Putamen (tissue), 1 donor: ENCODE measurements at regions not wholly inside any gene's neighbourhood (a gene's known extent, or its start where the extent isn't known, plus 50 kb on each side); places are given as distances from the start of the nearest gene placed in this dataset.
"Not testable (repeated sequence)": the region's sequence is repeated elsewhere in the genome, so short reads cannot be mapped to it uniquely, and the experiment has no call there.

ENCODE experiments used
- DNase-seq: peaks from one replicate; pipeline ENCODE4 v3.0.0-alpha.2; 2016; ENCODE audit warnings: low spot score

GRCh38 chr1:195754874-195755273 lies 853.4 kb downstream of the KCNT2 start:
- DNase-seq, result no peak

DNA sequence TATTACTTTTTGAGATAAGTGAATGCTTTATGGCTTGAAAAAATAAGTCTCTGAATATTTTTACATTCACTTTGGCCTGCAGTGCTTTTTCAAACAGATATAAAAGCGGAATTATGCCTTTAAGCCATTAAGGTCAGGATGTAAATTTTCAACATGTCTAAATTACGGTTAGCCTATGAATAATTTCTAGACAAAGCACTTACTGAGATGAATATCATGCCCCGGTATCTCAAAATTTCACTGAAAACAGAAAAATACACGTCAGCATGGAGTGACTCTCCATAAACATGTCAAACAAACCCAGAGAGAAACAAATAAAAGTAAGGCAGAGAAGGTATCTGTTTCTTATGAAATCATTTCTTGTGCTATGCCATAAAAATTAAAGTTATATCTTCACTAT lies 853.9 kb downstream of the KCNT2 start:
- DNase-seq, result no peak

- DNase-seq, result no peak
These were observed 859.3 kb downstream of the KCNT2 start for GRCh38 chr1:195748969-195749368.

GRCh38 chr1:195745189-195746010 lies 862.8 kb downstream of the KCNT2 start:
- peak; percentile 1 for DNase-seq

GRCh38 chr1:195744256-195744655 lies 864.0 kb downstream of the KCNT2 start:
- no peak for DNase-seq

- DNase-seq, result no peak
These were observed 867.4 kb downstream of the KCNT2 start for GRCh38 chr1:195740862-195741261.

- no peak for DNase-seq
These were observed 869.1 kb downstream of the KCNT2 start for GRCh38 chr1:195738966-195739650.

GRCh38 chr1:195735140-195735539 lies 873.1 kb downstream of the KCNT2 start:
- DNase-seq, result no peak

- no peak for DNase-seq
These were observed 874.4 kb downstream of the KCNT2 start for GRCh38 chr1:195733826-195734225.

DNA sequence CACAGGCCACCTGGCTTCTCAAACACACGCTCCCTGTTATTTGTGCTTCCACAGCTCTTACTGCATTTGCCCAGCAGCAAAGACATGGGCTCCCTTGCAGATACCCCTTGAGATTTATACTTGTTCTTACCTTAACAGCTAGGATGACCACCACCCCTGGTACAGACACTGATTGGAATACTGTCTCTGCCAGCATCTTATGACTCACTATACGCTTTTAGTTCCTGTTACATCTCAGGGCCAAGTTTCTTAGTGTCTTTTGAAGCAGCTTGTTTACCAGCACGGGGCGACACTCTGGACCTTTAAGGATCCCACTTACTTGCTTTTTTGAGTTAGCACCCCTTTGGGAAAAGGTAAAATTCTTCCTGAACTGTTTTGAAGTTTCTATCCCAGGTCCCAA lies 874.8 kb downstream of the KCNT2 start:
- no peak for DNase-seq

DNA sequence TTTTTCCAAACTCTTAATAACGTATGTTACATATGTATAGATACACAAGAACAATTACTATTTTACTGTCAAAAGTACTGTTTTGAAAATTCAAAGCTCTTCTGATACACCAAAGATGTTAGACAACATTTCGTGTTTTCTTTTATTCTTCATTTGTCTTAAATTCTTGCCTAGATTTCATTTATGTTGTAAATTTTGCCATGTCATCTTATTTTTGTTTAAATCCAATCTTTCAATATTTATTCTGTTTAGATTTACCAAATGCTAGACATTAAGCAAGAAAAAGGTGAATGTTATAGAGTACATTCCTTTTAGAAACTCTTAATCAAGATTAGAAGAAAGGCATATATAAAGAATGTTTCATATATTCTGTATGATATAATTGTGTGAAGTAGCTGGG lies 876.9 kb downstream of the KCNT2 start:
- DNase-seq, result no peak

- DNase-seq, result no peak
These were observed 884.4 kb downstream of the KCNT2 start for GRCh38 chr1:195723796-195724194.

DNA sequence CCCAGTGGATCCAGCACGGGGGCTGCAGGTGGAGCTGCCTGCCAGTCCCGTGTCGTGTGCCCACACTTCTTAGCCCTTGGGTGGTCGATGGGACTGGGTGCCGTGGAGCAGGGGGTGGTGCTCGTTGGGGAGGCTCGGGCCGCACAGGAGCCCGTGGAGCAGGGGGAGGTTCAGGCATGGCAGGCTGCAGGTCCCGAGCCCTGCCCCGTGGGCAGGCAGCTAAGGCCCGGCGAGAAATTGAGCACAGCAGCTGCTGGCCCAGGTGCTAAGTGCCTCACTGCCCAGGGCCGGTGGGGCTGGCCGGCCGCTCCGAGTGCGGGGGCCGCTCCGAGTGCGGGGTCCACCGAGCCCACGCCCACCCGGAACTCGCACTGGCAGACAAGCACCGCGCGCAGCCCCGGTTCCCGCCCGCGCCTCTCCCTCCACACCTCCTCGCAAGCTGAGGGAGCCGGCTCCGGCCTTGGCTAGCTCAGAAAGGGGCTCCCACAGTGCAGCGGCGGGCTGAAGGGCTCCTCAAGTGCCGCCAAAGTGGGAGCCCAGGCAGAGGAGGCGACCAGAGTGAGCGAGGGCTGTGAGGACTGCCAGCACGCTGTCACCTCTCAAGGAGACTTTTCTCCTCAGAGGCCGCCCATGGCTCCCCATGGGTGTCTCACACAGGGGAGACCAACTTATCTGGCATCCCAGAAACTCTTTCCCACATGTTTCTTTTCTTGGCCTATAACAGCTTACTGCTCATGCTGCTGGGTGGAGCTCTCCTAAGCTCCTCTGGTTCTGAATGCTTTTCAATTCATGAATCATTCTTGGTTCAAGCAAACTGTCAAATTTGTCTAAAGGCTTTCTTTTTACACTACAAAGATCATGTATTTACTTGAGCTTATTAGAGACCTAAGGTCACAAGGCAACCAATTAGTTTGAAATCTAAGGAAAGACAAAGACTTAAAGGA lies 885.1 kb downstream of the KCNT2 start:
- not testable (repeated sequence) for DNase-seq

DNA sequence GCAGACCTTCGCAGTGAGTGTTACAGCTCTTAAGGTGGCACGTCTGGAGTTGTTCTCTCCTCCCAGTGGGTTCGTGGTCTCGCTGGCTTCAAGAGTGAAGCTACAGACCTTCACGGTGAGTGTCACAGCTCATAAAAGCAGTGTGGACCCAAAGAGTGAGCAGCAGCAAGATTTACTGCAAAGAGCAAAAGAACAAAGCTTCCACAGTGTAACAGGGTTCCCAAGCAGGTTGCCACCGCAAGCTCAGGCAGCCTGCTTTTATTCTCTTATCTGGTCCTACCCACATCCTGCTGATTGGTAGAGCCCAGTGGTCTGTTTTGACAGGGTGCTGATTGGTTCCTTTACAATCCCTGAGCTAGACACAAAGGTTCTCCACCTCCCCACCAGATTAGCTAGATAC lies 886.1 kb downstream of the KCNT2 start:
- DNase-seq, result not testable (repeated sequence)

DNA sequence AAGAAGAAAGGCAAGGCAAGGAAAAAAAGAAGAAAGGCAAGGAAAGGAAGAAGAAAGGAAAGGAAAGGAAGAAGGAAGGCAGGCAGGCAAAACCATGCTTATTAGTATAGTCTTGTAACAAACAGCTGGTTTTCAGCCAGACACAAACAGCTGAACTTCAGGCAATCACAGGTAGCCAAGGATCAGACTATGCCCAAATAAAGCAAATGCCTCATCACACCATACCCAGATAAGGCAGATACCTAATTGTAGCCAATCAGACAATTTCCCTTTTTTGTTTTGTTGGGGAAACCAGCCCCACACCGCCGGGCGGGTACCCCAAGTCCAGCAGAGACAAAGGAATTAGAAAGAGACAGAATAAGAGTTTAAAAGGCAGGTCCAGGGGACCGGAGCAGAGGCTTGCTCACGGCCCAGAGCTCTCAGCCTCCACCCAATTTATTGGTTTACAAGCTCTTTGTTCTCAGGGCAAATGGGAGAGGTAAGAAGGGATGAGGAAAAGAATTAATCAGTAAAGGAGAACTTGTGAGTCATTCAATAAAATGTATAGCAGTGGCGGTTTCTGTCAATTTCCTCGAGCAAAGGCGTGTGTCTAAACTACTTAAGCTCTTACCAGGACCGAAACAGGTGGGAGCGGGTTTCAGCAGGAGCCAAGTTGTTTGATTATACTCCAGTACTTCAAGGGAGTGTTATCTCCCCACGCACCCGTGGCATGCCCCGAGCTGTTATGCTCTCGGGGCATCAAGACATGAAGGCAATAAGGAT lies 886.8 kb downstream of the KCNT2 start:
- no peak for DNase-seq

- no peak for DNase-seq
These were observed 890.6 kb downstream of the KCNT2 start for GRCh38 chr1:195717651-195718050.

- no peak for DNase-seq
These were observed 892.6 kb downstream of the KCNT2 start for GRCh38 chr1:195715652-195716051.

DNA sequence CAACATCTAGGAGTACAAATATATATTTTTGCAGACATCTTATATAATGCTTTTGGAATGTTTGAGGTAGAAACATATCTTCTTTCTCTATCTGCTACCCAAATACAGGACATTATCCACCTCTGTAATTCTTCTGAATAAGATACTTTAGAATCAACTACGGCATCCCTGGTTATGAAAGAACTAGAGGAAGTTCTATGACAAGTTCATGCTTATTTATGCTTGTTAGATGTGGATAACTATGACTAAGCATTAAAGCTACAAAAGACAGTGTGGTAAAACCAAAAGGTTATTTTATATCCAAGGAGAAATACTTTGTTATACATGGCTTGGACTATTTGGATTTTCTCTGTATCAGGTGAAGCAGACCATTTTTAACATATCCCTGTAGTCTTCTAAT lies 894.0 kb downstream of the KCNT2 start:
- DNase-seq, result no peak

DNA sequence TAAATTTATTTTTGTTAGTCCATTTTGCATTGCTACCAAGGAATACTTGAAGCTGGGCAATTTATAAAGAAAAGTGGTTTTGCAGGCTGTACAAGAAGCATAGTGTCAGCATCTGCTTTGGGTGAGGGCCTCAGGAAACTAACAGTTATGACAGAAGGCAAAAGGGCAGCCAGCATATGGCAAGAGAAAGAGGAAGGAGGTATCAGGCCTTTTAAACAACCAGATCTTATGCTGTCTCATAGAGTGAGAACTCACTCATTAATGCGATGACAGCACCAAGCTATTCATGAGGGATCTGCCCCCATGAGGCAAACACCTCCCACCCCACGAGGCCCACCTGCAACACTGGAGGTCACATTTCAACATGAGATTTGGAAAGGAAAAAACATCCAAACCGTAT lies 898.4 kb downstream of the KCNT2 start:
- DNase-seq, result no peak

DNA sequence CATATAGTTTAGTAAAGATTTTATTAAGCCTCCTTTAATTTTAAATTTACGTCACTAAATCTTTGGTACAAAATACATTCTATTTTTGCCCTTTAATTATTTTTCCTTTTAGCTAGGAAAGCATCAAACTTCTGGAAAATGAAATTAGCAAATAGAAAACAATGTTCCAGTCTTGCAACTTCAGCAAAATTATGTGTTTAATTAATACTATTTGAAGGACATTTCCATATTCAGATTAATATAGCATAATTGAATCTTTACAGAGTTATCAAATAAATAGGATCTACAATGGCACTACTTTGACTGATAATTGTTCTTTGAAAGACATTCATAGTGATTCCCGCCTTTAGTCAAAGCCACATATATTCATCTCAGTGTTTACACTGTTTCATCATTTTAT lies 904.2 kb downstream of the KCNT2 start:
- DNase-seq, result no peak

DNA sequence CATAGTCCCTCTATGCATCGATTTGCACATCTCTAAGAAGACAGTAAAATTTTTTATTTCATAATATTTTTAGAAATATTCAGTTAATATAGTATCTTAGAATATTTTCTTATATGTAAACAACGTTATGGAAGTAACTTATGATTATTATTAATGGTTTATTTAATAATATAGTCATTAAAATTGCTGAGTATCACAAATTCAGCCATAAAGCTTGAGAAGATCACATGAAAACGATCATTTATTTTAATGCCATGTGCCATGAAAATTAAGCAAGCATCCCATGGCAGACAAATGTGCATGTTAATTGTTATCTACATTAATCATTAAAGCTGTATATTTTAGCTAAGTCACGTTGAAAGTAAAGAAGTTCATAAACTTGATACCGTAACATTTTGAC lies 907.1 kb downstream of the KCNT2 start:
- no peak for DNase-seq

GRCh38 chr1:195697130-195697529 lies 911.1 kb downstream of the KCNT2 start:
- no peak for DNase-seq
